ENCODE measurements at regions not wholly inside any gene's neighbourhood (a gene's known extent, or its start where the extent isn't known, plus 50 kb on each side); places are given as distances from the start of the nearest gene placed in this dataset.
A peak's percentile ranks its signal among the peaks of the same experiment; 100 is the strongest.

DNA sequence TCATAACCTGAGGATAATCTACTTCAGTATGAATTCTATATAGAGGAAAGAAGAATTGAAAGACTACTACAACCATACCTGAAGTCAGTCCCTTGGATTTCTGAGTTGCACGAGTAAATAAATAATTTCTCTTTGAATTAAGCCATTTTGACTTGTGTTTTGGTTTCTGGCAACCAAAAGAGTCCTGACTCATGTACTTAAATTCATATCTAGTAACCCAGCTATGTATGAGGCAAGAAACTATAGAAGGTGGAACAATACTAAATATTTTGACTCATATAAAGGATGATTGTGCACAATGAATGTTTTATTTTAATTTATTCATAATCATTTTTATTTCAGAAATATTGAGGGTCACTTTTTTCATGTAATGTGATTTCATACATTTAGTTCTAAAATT is 276.8 kb downstream of the MEF2C start:
- POLR2A ChIA-PET = no interaction called here
- H3K36me3 ChIP-seq (ENCODE audit: control insufficient read depth in 2 of 2, insufficient read depth in 2 of 2, low read length in 1 of 2) = no peaks in the 10 kb centered on the region
- no peak overlapping the region for H3K9ac ChIP-seq (ENCODE audit: control insufficient read depth, insufficient read depth, low read length)
- SMC1A ChIA-PET (ENCODE audit: uncharacterized antibody, unreplicated experiment) = no interaction called here
- CTCF ChIA-PET = no interaction called here
- no peak overlapping the region for H3K27ac ChIP-seq (ENCODE audit: control insufficient read depth, insufficient read depth)
- 0% methylated on average over 1 of the region's 1 CpG for WGBS (ENCODE audit: insufficient coverage, insufficient replicate concordance, low lambda C conversion rate, missing lambda C conversion rate)
- TF ChIP-seq EP300 (IDR thresholded peaks at IDR 0.05; ENCODE audit: borderline replicate concordance in 1 of 2, control insufficient read depth in 1 of 2, low read depth in 2 of 2, low read length in 2 of 2) (no peak), SUPT20H (IDR thresholded peaks at IDR 0.05; ENCODE audit: borderline replicate concordance, control insufficient read depth, low read depth, low read length) (no peak), CREM (IDR thresholded peaks at IDR 0.05; ENCODE audit: low read depth) (no peak)
- TF ChIP-seq, protein P1, sequence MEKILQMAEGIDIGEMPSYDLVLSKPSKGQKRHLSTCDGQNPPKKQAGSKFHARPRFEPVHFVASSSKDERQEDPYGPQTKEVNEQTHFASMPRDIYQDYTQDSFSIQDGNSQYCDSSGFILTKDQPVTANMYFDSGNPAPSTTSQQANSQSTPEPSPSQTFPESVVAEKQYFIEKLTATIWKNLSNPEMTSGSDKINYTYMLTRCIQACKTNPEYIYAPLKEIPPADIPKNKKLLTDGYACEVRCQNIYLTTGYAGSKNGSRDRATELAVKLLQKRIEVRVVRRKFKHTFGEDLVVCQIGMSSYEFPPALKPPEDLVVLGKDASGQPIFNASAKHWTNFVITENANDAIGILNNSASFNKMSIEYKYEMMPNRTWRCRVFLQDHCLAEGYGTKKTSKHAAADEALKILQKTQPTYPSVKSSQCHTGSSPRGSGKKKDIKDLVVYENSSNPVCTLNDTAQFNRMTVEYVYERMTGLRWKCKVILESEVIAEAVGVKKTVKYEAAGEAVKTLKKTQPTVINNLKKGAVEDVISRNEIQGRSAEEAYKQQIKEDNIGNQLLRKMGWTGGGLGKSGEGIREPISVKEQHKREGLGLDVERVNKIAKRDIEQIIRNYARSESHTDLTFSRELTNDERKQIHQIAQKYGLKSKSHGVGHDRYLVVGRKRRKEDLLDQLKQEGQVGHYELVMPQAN (conservative IDR thresholded peaks at IDR 0.05) = no peak
- no peaks in the 10 kb centered on the region for H3K79me2 ChIP-seq (ENCODE audit: control insufficient read depth, insufficient read depth, low read length)
- no peaks in the 10 kb centered on the region for H4K20me1 ChIP-seq (ENCODE audit: control insufficient read depth, insufficient read depth)
- no TSS peak for BruUV-seq (replicated peaks)
- H3K4me3 ChIP-seq = no peak overlapping the region
- in situ Hi-C loops (cut with MboI) = no loop called here
- ATAC-seq (no peak), DNase-seq (ENCODE audit: low read depth, low spot score) (no peak), FAIRE-seq (no peak)
- H3K4me1 ChIP-seq (ENCODE audit: control insufficient read depth, insufficient read depth, low read length) = no peaks in the 10 kb centered on the region
- H3K27me3 ChIP-seq (replicated peaks in 1 of 2; ENCODE audit: control insufficient read depth in 2 of 2, insufficient read depth in 2 of 2, low read length in 1 of 2) = no peaks in the 10 kb centered on the region
- no peak overlapping the region for H3K4me2 ChIP-seq (ENCODE audit: control insufficient read depth, insufficient read depth)
- intact Hi-C loops (cut with micrococcal nuclease; ENCODE audit: unreplicated experiment) = no loop called here
- RAD21 ChIA-PET (ENCODE audit: unreplicated experiment) = no interaction called here
- H3K9me3 ChIP-seq (replicated peaks; ENCODE audit: control insufficient read depth, insufficient read depth, low read length) = no peaks in the 10 kb centered on the region
- H2AFZ ChIP-seq (ENCODE audit: control insufficient read depth, low read depth, low read length) = no peak overlapping the region

DNA sequence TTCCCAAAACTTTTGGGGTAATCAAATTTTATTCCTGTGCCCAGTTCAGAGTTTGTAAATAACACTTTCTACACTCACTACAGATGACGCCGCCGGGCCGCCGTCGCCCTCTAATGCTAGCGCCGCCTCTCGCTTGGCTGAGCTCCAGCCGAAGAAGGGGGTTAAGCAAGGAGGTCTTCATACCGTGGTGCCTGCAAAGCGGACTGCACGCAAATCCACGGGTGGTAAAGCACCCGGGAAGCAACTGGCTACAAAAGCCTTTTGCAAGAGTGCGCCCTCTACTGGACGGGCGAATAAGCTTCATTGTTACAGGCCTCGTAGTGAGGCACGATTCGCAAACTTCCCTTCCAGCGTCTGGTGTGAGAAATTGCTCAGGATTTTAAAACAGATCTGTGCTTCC is 280.4 kb downstream of the MEF2C start:
- no peaks in the 10 kb centered on the region for H4K20me1 ChIP-seq (ENCODE audit: control insufficient read depth, insufficient read depth)
- no peaks in the 10 kb centered on the region for H3K36me3 ChIP-seq (ENCODE audit: control insufficient read depth in 2 of 2, insufficient read depth in 2 of 2, low read length in 1 of 2)
- ChIA-PET RAD21 (ENCODE audit: unreplicated experiment) (interaction anchor here (0.5 to 0.6 kb wide), 2 partner anchors 172 to 341 kb away, joined by 3 read pairs; no protein-coding TSS in a partner anchor), POLR2A (interaction anchor here (0.6 kb wide), 1 partner anchor 1359 kb away, joined by 5 read pairs; no protein-coding TSS in a partner anchor), CTCF (interaction anchor here (0.5 to 2.2 kb wide), 8 partner anchors 10 to 1405 kb away, joined by 3 to 7 read pairs (median 4); no protein-coding TSS in a partner anchor), SMC1A (ENCODE audit: uncharacterized antibody, unreplicated experiment) (interaction anchor here (0.5 to 0.9 kb wide), 2 partner anchors 20 to 99 kb away, joined by 3 to 4 read pairs; no protein-coding TSS in a partner anchor)
- no TSS peak for BruUV-seq (replicated peaks)
- no peaks in the 10 kb centered on the region for H3K27me3 ChIP-seq (replicated peaks in 1 of 2; ENCODE audit: control insufficient read depth in 2 of 2, insufficient read depth in 2 of 2, low read length in 1 of 2)
- 75% methylated on average over 22 of the region's 22 CpGs for WGBS (ENCODE audit: insufficient coverage, insufficient replicate concordance, low lambda C conversion rate, missing lambda C conversion rate)
- no peak overlapping the region for H3K4me2 ChIP-seq (ENCODE audit: control insufficient read depth, insufficient read depth)
- ATAC-seq = peak; percentile 53; the same call in 2 of the 3 replicates
- no peak for DNase-seq (ENCODE audit: low read depth, low spot score)
- intact Hi-C loops (cut with micrococcal nuclease; ENCODE audit: unreplicated experiment) = loop anchor here (5.0 kb wide), 1 partner anchor 820 kb away; no protein-coding TSS in a partner anchor
- H3K4me1 ChIP-seq (ENCODE audit: control insufficient read depth, insufficient read depth, low read length) = no peaks in the 10 kb centered on the region
- FAIRE-seq = no peak
- H3K27ac ChIP-seq (ENCODE audit: control insufficient read depth, insufficient read depth) = no peak overlapping the region
- in situ Hi-C loops (cut with MboI) = no loop called here
- no peaks in the 10 kb centered on the region for H3K9me3 ChIP-seq (replicated peaks; ENCODE audit: control insufficient read depth, insufficient read depth, low read length)
- no peak overlapping the region for H3K9ac ChIP-seq (ENCODE audit: control insufficient read depth, insufficient read depth, low read length)
- H2AFZ ChIP-seq (ENCODE audit: control insufficient read depth, low read depth, low read length) = no peak overlapping the region
- no peaks in the 10 kb centered on the region for H3K79me2 ChIP-seq (ENCODE audit: control insufficient read depth, insufficient read depth, low read length)
- H3K4me3 ChIP-seq = no peak overlapping the region
- TF ChIP-seq KLF5 (IDR thresholded peaks at IDR 0.05; ENCODE audit: partially characterized antibody) (no peak), BHLHE40 (IDR thresholded peaks at IDR 0.05; ENCODE audit: borderline replicate concordance in 1 of 2, low read depth in 2 of 2, low read length in 1 of 2) (no peak), PAX5 (IDR thresholded peaks at IDR 0.05; ENCODE audit: borderline replicate concordance, low read depth, low read length) (no peak)
- TF ChIP-seq, protein P2, sequence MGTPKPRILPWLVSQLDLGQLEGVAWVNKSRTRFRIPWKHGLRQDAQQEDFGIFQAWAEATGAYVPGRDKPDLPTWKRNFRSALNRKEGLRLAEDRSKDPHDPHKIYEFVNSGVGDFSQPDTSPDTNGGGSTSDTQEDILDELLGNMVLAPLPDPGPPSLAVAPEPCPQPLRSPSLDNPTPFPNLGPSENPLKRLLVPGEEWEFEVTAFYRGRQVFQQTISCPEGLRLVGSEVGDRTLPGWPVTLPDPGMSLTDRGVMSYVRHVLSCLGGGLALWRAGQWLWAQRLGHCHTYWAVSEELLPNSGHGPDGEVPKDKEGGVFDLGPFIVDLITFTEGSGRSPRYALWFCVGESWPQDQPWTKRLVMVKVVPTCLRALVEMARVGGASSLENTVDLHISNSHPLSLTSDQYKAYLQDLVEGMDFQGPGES (IDR thresholded peaks at IDR 0.05) = no peak
- TF ChIP-seq, protein P3, sequence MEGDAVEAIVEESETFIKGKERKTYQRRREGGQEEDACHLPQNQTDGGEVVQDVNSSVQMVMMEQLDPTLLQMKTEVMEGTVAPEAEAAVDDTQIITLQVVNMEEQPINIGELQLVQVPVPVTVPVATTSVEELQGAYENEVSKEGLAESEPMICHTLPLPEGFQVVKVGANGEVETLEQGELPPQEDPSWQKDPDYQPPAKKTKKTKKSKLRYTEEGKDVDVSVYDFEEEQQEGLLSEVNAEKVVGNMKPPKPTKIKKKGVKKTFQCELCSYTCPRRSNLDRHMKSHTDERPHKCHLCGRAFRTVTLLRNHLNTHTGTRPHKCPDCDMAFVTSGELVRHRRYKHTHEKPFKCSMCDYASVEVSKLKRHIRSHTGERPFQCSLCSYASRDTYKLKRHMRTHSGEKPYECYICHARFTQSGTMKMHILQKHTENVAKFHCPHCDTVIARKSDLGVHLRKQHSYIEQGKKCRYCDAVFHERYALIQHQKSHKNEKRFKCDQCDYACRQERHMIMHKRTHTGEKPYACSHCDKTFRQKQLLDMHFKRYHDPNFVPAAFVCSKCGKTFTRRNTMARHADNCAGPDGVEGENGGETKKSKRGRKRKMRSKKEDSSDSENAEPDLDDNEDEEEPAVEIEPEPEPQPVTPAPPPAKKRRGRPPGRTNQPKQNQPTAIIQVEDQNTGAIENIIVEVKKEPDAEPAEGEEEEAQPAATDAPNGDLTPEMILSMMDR (IDR thresholded peaks at IDR 0.05 in 2 of 3, conservative IDR thresholded peaks at IDR 0.05 in 1 of 3; ENCODE audit: control insufficient read depth in 2 of 3, extremely low read depth in 1 of 3, insufficient read depth in 1 of 3, low read depth in 3 of 3, low read length in 3 of 3) = peak; percentile 28 to 57 (median 49); a peak in 4 of 6 replicates
- TF ChIP-seq, protein P4, sequence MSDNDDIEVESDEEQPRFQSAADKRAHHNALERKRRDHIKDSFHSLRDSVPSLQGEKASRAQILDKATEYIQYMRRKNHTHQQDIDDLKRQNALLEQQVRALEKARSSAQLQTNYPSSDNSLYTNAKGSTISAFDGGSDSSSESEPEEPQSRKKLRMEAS (IDR thresholded peaks at IDR 0.05; ENCODE audit: low read depth, low read length) = no peak

All from GM12878 (cell line).